GM21619 (cell line): ENCODE measurements at regions not wholly inside any gene's neighbourhood (a gene's known extent, or its start where the extent isn't known, plus 50 kb on each side); places are given as distances from the start of the nearest gene placed in this dataset.

Experiments used
- ATAC-seq: cut with Tn5 transposase; IDR thresholded peaks from one replicate; pipeline ENCODE4 v1.9.1; 2021; ENCODE audit not compliant: unreplicated experiment

DNA sequence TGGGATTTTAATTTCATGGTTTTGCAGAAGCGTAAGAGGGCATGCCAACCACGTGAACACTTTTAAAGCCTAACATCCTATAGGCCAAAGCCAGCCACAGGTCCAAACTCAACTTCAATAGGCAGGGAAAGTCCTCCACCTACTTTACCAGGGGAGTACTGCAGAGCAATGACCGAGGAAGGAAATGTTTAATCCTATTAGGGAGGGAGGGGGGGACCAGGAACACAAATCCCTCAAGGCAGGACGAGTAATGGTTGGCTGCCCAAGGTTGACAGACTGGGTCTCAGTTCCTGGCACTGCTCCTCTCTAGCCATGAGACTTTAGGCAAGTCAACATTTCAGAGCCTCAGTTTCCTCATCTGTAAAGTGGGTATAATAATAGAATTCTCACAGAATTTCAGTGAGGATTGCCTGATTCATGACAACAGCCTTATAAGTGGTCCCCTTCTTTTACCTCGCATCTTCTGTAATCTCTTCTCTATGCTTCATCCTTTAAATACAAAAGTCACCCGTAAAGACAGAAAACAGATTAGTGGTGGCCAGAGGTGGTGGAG lies 315.8 kb downstream of the HAPSTR1 start:
- ATAC-seq = no peak

- ATAC-seq = no peak
Measured at GRCh38 chr16:9408297-9408878, 316.9 kb downstream of the HAPSTR1 start.

- no peak for ATAC-seq
Measured at GRCh38 chr16:9409560-9410493, 318.4 kb downstream of the HAPSTR1 start.

GRCh38 chr16:9411426-9411825 lies 320.0 kb downstream of the HAPSTR1 start:
- no peak for ATAC-seq

GRCh38 chr16:9412031-9412914 lies 320.8 kb downstream of the HAPSTR1 start:
- no peak for ATAC-seq

DNA sequence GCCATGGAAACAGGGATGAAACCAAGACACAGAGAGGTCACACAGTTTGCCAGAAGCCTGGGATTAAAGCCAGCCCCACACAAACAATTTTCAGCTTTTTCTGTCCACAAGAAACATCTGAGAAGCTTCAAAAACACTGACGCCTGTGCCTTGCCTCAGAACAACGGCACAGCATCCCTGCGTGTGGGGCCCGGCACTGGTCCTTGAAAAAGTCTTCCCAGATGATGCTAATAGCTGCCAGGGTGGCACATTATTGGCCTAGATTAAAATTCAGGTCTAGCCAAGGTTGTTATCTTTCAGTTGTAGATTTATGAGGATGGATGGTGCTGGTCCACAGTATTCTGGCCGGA lies 321.4 kb downstream of the HAPSTR1 start:
- no peak for ATAC-seq

- ATAC-seq = no peak
Measured at GRCh38 chr16:9415545-9415944, 324.1 kb downstream of the HAPSTR1 start.

- no peak for ATAC-seq
Measured at GRCh38 chr16:9417898-9418297, 326.5 kb downstream of the HAPSTR1 start.

GRCh38 chr16:9419161-9419560 lies 327.7 kb downstream of the HAPSTR1 start:
- no peak for ATAC-seq

DNA sequence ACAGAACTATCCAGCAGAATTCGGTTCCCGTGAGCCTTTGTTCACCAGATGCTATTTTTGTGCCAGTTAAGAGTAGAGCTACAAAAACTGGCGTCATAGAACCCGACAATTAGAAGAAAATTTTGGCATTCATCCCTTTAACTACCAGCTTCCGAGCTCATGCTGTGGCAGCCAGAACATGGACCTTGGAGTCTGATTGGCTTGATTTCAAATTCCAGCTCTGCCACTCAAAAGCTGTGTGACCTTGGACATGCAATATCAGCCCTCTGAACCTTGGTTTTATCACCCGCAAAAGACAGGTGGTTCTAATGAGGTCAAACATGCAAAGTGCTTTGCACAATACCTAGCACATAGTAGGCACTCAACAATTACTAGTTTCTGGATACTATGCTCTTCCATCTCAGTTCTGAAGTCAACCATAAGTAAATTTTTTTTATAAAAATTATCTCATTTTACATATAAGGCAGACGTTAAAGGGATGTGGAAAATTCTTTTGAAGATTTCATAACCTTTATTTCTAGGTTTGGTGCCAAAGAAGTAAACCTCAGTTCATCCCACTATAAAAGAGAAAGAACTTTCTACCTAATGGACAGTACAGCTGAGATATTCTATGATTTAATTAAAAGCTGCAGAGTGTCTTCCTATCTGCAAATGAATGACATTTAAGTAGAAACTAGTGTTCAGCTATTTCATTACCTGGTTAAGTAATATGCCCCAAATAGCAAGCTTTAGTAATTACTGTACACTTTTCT lies 331.5 kb downstream of the HAPSTR1 start:
- ATAC-seq = no peak

DNA sequence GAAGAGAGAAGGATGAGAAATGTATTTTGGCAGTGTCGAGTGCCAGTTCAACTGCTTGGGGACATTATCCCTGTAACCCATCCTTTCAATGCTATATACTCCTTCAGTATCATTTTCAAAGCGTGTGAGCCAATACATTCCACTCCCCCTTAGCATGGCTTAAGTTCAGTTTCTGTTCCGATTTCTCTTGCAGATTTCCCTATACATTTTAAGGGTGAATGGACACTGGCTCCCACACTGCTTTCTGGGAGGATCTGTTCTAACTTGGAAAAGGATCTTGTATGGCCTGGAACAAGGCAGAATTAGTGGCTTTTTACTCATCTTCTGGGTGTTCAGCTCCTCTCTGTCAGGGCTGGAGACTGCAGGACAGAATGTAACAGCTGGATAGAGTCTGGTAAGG lies 333.8 kb downstream of the HAPSTR1 start:
- no peak for ATAC-seq

DNA sequence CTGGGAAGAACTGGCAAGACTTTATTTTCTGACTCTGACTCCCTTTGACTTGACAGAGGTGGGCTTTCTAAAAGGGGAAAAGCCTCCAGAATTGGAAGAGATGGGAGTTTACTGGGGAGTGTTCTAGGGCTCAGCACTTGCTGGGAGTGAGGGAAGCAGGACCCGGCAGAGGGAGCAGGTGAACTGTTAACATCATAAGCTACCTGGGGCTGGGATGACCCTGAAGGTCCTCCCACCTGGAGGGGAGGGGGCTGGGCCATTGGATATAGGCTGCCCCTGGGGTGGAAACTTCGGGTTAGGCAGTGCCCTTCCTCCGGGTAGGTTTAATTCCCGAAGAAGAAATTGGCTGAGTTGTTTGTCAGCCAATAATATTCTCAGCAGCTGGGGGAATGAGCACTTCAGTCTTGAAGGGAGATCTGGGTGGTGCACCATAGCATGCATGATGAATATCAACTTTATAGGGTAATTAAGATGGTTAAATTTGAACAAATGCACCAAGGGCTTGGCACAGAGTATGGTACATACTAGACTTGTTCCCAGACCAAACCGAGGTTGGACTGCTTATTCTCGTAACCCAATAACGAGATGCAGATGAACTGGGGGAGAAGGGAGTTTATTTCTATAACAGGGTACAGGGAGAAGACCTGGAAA lies 337.0 kb downstream of the HAPSTR1 start:
- ATAC-seq = no peak

GRCh38 chr16:9429646-9430330 lies 338.3 kb downstream of the HAPSTR1 start:
- ATAC-seq = no peak

DNA sequence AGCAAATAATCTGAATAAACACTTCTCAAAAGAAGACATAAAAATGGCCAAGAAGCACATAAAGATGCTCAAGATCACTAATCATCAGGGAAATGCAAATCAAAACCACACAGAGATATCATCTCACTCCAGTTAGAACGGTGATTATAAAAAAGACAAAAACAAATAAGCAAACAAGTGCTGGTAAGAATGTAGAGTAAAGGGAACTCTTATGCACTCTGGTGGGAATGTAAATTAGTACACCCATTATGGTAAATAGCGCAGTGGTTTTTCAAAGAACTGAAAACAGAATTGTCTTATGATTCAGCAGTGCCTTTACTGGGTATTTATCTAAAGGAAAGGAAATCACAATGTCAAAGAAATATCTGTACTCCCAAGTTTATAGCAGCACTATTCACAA lies 343.2 kb downstream of the HAPSTR1 start:
- no peak for ATAC-seq

DNA sequence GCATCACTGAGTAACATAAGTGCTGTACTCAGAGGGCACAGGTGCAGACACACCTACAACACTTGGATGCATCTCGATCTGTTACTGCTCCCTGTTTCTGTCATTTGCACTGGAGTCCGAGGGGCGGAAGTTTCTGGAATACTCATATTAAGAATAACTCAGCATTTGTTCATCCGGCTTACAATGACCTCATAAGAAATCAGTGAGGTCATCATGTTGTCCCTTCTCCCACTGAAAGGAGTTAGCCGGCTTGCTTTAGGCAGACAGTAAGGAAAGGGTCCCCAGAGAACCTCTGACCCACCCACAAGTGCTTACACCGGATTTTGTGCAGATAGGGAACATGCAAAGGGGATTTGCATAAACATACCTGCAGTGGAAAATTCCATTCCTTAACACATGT lies 344.7 kb downstream of the HAPSTR1 start:
- ATAC-seq = no peak

DNA sequence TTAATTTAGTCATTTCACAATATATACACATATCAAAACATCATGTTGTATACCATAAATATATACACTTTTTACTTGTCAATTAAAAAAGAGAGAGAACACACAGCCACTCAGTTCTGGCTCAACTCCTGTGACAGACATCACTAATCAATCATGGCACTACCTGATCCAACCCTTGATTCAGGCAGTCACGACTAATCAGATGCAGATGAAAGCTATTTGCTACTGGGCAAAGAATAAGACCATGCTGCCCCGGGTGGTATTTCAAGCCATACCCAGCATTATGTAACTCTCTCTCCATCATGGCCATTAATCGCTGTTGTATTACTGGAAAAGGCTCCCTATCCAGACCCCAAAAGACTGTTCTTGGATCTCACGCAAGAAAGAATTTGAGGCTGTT lies 345.7 kb downstream of the HAPSTR1 start:
- ATAC-seq = no peak

DNA sequence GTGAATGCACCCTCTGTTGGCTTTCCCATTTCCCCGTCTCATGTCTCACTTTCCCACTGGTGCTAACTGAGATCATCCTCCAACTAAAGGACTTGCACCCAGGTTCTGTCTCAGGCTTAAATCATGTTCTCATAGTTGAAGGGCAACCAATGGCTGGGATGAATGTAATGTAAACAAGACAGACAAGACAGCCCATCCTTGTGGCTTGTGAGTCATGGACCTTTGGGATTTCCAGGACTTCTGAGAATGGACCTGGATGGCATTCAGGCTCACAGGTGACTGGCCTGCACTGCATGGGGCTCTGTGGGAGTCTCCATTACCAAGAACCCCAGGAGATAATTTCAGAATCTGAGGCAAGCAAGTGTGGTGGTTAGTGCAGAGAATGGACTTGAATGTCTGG lies 347.5 kb downstream of the HAPSTR1 start:
- no peak for ATAC-seq

DNA sequence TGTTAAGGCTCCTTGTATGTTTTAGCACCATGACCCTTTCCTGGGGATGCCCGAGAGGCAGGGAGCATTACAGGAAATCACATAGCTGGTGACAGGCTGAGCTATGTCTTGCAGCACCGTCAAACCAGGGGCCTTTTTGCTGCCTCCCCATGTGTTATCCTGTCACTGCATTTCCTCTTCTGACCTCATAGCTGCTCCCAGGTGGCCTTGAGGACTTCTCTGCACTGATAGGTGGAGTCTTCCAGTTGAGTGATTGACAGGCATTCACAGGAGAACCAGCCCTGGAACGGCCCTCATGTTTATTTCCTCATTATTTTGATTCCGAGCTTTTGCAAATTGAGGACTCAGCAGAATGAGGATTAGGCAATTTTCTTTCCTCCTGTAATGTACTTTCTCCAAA lies 349.6 kb downstream of the HAPSTR1 start:
- ATAC-seq = no peak

DNA sequence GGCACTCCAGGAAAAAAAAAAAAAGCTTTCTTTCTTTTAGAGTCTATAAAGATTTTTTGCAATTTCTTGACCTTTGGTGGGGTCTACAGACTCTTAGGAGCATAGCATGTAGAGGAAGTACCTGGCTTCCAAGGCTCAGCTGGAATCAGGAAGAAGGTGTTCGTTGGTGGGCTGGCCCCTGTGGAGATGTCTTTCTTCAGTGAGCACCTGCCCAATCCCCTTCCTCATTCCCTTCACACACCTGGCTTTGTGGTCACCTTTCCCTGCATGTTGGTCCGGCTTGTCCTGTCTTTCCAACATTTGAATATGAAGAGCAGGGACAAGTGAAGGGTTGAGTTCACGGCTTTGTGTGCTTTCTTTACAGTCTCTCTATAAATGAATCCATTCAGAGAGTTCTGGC lies 352.4 kb downstream of the HAPSTR1 start:
- no peak for ATAC-seq
